ENCODE measurements at regions not wholly inside any gene's neighbourhood (a gene's known extent, or its start where the extent isn't known, plus 50 kb on each side); places are given as distances from the start of the nearest gene placed in this dataset.

- BruUV-seq (replicated peaks), result no TSS peak
- 33% methylated on average over 4 of the region's 4 CpGs for WGBS (ENCODE audit: insufficient coverage, insufficient replicate concordance, low lambda C conversion rate, missing lambda C conversion rate)
- in situ Hi-C loops (cut with MboI), result no loop called here
- no peaks in the 10 kb centered on the region; a peak in 1 of 4 replicates for H3K27me3 ChIP-seq (replicated peaks in 1 of 2; ENCODE audit: control insufficient read depth in 2 of 2, insufficient read depth in 2 of 2, low read length in 1 of 2)
- H3K79me2 ChIP-seq (ENCODE audit: control insufficient read depth, insufficient read depth, low read length), result no peaks in the 10 kb centered on the region
- no peak overlapping the region for H3K4me2 ChIP-seq (ENCODE audit: control insufficient read depth, insufficient read depth)
- no peak for ATAC-seq
- ChIA-PET RAD21 (ENCODE audit: unreplicated experiment) (no interaction called here), POLR2A (no interaction called here), CTCF (no interaction called here), SMC1A (ENCODE audit: uncharacterized antibody, unreplicated experiment) (no interaction called here)
- H2AFZ ChIP-seq (ENCODE audit: control insufficient read depth, low read depth, low read length), result no peak overlapping the region
- H3K36me3 ChIP-seq (ENCODE audit: control insufficient read depth in 2 of 2, insufficient read depth in 2 of 2, low read length in 1 of 2), result no peaks in the 10 kb centered on the region
- intact Hi-C loops (cut with micrococcal nuclease; ENCODE audit: unreplicated experiment), result no loop called here
- no peak for DNase-seq (ENCODE audit: low read depth, low spot score)
- no peak overlapping the region for H3K4me3 ChIP-seq
- no peaks in the 10 kb centered on the region for H4K20me1 ChIP-seq (ENCODE audit: control insufficient read depth, insufficient read depth)
- TF ChIP-seq JUNB (IDR thresholded peaks at IDR 0.05), result no peak
- H3K9ac ChIP-seq (ENCODE audit: control insufficient read depth, insufficient read depth, low read length), result no peak overlapping the region
- no peak overlapping the region for H3K27ac ChIP-seq (ENCODE audit: control insufficient read depth, insufficient read depth)
- H3K4me1 ChIP-seq (ENCODE audit: control insufficient read depth, insufficient read depth, low read length), result no peaks in the 10 kb centered on the region
- H3K9me3 ChIP-seq (replicated peaks; ENCODE audit: control insufficient read depth, insufficient read depth, low read length), result no peaks in the 10 kb centered on the region
- FAIRE-seq, result no peak
Observed at GRCh38 chr5:168008555-168008954, 282.9 kb upstream of the WWC1 start.

GRCh38 chr5:168011096-168011495, 280.3 kb upstream of the WWC1 start:
- ChIA-PET POLR2A (no interaction called here), CTCF (no interaction called here), SMC1A (ENCODE audit: uncharacterized antibody, unreplicated experiment) (no interaction called here), RAD21 (ENCODE audit: unreplicated experiment) (no interaction called here)
- no peak for TF ChIP-seq SIN3A (IDR thresholded peaks at IDR 0.05; ENCODE audit: low read depth, low read length)
- TF ChIP-seq PKNOX1 (IDR thresholded peaks at IDR 0.05), result no peak
- TF ChIP-seq NR2C2 (IDR thresholded peaks at IDR 0.05; ENCODE audit: borderline replicate concordance, control insufficient read depth, insufficient read length, low read depth), result no peak
- TF ChIP-seq FOXM1 (IDR thresholded peaks at IDR 0.05; ENCODE audit: low read depth, low read length), result no peak
- TF ChIP-seq BCLAF1 (IDR thresholded peaks at IDR 0.05), result no peak
- no peak for TF ChIP-seq CEBPB (IDR thresholded peaks at IDR 0.05; ENCODE audit: borderline replicate concordance in 1 of 2, low read depth in 2 of 2, low read length in 2 of 2)
- Histone ChIP-seq H2AFZ (ENCODE audit: control insufficient read depth, low read depth, low read length) (no peak overlapping the region), H3K4me3 (no peak overlapping the region), H3K9ac (ENCODE audit: control insufficient read depth, insufficient read depth, low read length) (no peak overlapping the region), H3K79me2 (ENCODE audit: control insufficient read depth, insufficient read depth, low read length) (no peaks in the 10 kb centered on the region), H3K27ac (ENCODE audit: control insufficient read depth, insufficient read depth) (no peak overlapping the region), H3K4me1 (ENCODE audit: control insufficient read depth, insufficient read depth, low read length) (no peaks in the 10 kb centered on the region), H3K9me3 (replicated peaks; ENCODE audit: control insufficient read depth, insufficient read depth, low read length) (no peaks in the 10 kb centered on the region), H4K20me1 (ENCODE audit: control insufficient read depth, insufficient read depth) (no peaks in the 10 kb centered on the region), H3K36me3 (ENCODE audit: control insufficient read depth in 2 of 2, insufficient read depth in 2 of 2, low read length in 1 of 2) (no peaks in the 10 kb centered on the region), H3K27me3 (replicated peaks in 1 of 2; ENCODE audit: control insufficient read depth in 2 of 2, insufficient read depth in 2 of 2, low read length in 1 of 2) (no peaks in the 10 kb centered on the region; a peak in 1 of 4 replicates), H3K4me2 (ENCODE audit: control insufficient read depth, insufficient read depth) (no peak overlapping the region)
- no TSS peak for BruUV-seq (replicated peaks)
- in situ Hi-C loops (cut with MboI), result no loop called here
- WGBS (ENCODE audit: insufficient coverage, insufficient replicate concordance, low lambda C conversion rate, missing lambda C conversion rate), result 8% methylated on average over 6 of the region's 6 CpGs
- DNase-seq (ENCODE audit: low read depth, low spot score) (no peak), ATAC-seq (no peak), FAIRE-seq (no peak)
- intact Hi-C loops (cut with micrococcal nuclease; ENCODE audit: unreplicated experiment), result no loop called here

Measured in GM12878 (cell line).